Neuronal stem cell (in vitro differentiated cells): ENCODE measurements at regions not wholly inside any gene's neighbourhood (a gene's known extent, or its start where the extent isn't known, plus 50 kb on each side); places are given as distances from the start of the nearest gene placed in this dataset.

Experiments used
- DNase-seq: peaks from one replicate; pipeline ENCODE4 v3.0.0-alpha.2; 2013; ENCODE audit warnings: low spot score
- H2AFZ ChIP-seq: one replicate; pipeline ENCODE4 v1.6.1; 2013; ENCODE audit warnings: mild to moderate bottlenecking, low read length, inconsistent platforms
- H2AK5ac ChIP-seq: 2 replicates; pipeline ENCODE4 v1.6.1; 2013; ENCODE audit warnings: low read depth, mild to moderate bottlenecking, inconsistent platforms, low read length, moderate library complexity, mixed read lengths
- H2BK120ac ChIP-seq: 2 replicates; pipeline ENCODE4 v1.6.1; 2013; ENCODE audit warnings: low read depth, mild to moderate bottlenecking, inconsistent platforms, low read length, moderate library complexity, mixed read lengths
- H2BK12ac ChIP-seq: one replicate; pipeline ENCODE4 v1.6.1; 2013; ENCODE audit warnings: low read length, inconsistent platforms
- H2BK15ac ChIP-seq: 2 replicates; pipeline ENCODE4 v1.6.1; 2013; ENCODE audit warnings: mild to moderate bottlenecking, low read length, inconsistent platforms, mixed read lengths
- H2BK5ac ChIP-seq: one replicate; pipeline ENCODE4 v1.6.1; 2013; ENCODE audit warnings: inconsistent platforms, mild to moderate bottlenecking, low read length, moderate library complexity
- H3K14ac ChIP-seq: one replicate; pipeline ENCODE4 v1.6.1; 2013; ENCODE audit warnings: low read length, inconsistent platforms
- H3K18ac ChIP-seq: 2 replicates; pipeline ENCODE4 v1.6.1; 2013; ENCODE audit warnings: low read length, inconsistent platforms
- H3K23ac ChIP-seq: 2 replicates; pipeline ENCODE4 v1.6.1; 2013; ENCODE audit warnings: low read depth, mild to moderate bottlenecking, mixed read lengths, low read length, inconsistent platforms; ENCODE audit not compliant: poor library complexity
- H3K27ac ChIP-seq: replicated peaks from 3 replicates; pipeline ENCODE4 v1.5.1; 2013; ENCODE audit warnings: low read length, inconsistent platforms
- H3K27me3 ChIP-seq, 3 experiments: 2 replicates each; pipeline ENCODE4 v1.6.1; 2013; ENCODE audit warnings: low read length in 3 of 3, mild to moderate bottlenecking in 2 of 3, inconsistent platforms in 1 of 3, low read depth in 1 of 3, mixed read lengths in 1 of 3, moderate library complexity in 1 of 3; ENCODE audit not compliant: control insufficient read depth in 3 of 3, insufficient read depth in 3 of 3
- H3K36me3 ChIP-seq, 2 donors: replicated peaks in 1 of 2; 2 replicates each; pipeline ENCODE4 v1.6.1; 2013; ENCODE audit warnings: low read length in 2 of 2; ENCODE audit not compliant: control insufficient read depth in 2 of 2, insufficient read depth in 2 of 2
- H3K4ac ChIP-seq: 2 replicates; pipeline ENCODE4 v1.6.1; 2013; ENCODE audit warnings: inconsistent platforms, mild to moderate bottlenecking, low read length, moderate library complexity
- H3K4me1 ChIP-seq, 2 donors: 1 replicate in 1 of 2; 2 replicates in 1 of 2; pipeline ENCODE4 v1.6.1; 2013; ENCODE audit warnings: low read length in 2 of 2, low read depth in 1 of 2; ENCODE audit not compliant: control insufficient read depth in 2 of 2, insufficient read depth in 1 of 2
- H3K4me2 ChIP-seq: one replicate; pipeline ENCODE4 v1.6.1; 2013; ENCODE audit warnings: mild to moderate bottlenecking, low read length, inconsistent platforms; ENCODE audit not compliant: insufficient read depth, poor library complexity, severe bottlenecking
- H3K4me3 ChIP-seq, 2 donors: 2 replicates each; pipeline ENCODE4 v1.5.1; 2013; ENCODE audit warnings: low read length in 2 of 2, mild to moderate bottlenecking in 2 of 2, inconsistent platforms in 1 of 2, moderate library complexity in 1 of 2
- H3K79me1 ChIP-seq: one replicate; pipeline ENCODE4 v1.6.1; 2013; ENCODE audit warnings: low read depth, mild to moderate bottlenecking, inconsistent platforms, low read length, moderate library complexity
- H3K9ac ChIP-seq: one replicate; pipeline ENCODE4 v1.6.1; 2013; ENCODE audit warnings: mild to moderate bottlenecking, low read depth, low read length, inconsistent platforms; ENCODE audit not compliant: poor library complexity
- H3K9me3 ChIP-seq, 2 donors: replicated peaks in 1 of 2; 2 replicates each; pipeline versions ENCODE3 to v1.6.1; 2013; ENCODE audit warnings: low read length in 2 of 2, mild to moderate bottlenecking in 2 of 2, inconsistent platforms in 1 of 2, low read depth in 1 of 2, mixed read lengths in 1 of 2, moderate library complexity in 1 of 2; ENCODE audit not compliant: control insufficient read depth in 2 of 2, insufficient read depth in 1 of 2
- H4K8ac ChIP-seq: one replicate; pipeline ENCODE4 v1.6.1; 2013; ENCODE audit warnings: low read depth, mild to moderate bottlenecking, inconsistent platforms, low read length, moderate library complexity
- H4K91ac ChIP-seq: one replicate; pipeline ENCODE4 v1.6.1; 2013; ENCODE audit warnings: low read length, low read depth, mild to moderate bottlenecking, inconsistent platforms; ENCODE audit not compliant: poor library complexity
- WGBS, 2 donors: extraction: QIAGEN DNeasy Blood & Tissue Kit; methylation state at CpG; one replicate each; pipeline ENCODE4 v1.1.7; 2013; ENCODE audit warnings: missing lambda C conversion rate in 2 of 2, mixed read lengths in 1 of 2; ENCODE audit not compliant: insufficient read length in 2 of 2, insufficient replicate concordance in 1 of 2; ENCODE audit errors: extremely low coverage in 2 of 2; 5-methylcytosine and 5-hydroxymethylcytosine counted together

DNA sequence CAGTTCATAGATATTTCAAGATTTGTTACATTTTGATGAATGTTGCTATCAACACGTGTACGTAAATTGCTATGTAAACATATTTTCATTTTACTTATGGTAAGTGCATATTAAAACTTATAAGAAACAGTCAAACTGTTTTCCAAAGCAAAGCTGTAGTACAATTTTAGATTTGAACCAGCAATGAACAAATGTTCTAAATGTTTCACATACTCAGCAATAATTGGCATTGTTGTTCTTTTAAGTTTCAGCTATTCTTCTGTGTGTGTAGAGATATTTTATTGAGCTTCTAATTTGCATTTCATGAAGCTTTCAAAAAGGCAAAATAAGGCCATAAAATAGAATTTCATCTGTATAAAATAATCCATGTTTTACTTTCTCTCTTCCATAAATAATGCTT is 1433.2 kb downstream of the LRFN5 start:
- Histone ChIP-seq H3K18ac (no peak overlapping the region), H3K27me3 (no peaks in the 10 kb centered on the region), H3K9ac (no peak overlapping the region), H3K23ac (no peak overlapping the region), H2BK120ac (no peak overlapping the region), H3K9me3 (no peaks in the 10 kb centered on the region), H3K4me3 (no peak overlapping the region), H3K79me1 (no peaks in the 10 kb centered on the region), H3K27ac (no peak overlapping the region), H3K4ac (no peak overlapping the region), H3K36me3 (no peaks in the 10 kb centered on the region), H2AFZ (no peak overlapping the region), H3K4me1 (no peaks in the 10 kb centered on the region), H2BK15ac (no peak overlapping the region), H4K8ac (no peak overlapping the region), H2BK12ac (no peak overlapping the region), H2AK5ac (no peak overlapping the region), H4K91ac (no peak overlapping the region), H2BK5ac (no peak overlapping the region), H3K14ac (no peak overlapping the region), H3K4me2 (no peak overlapping the region)
- DNase-seq = no peak
- no CpG with 5 or more reads among the region's 2 CpGs for WGBS, 2 donors

GRCh38 chr14:43031598-43031997 is 1424.9 kb downstream of the LRFN5 start:
- Histone ChIP-seq H3K36me3 (no peaks in the 10 kb centered on the region), H3K18ac (no peak overlapping the region), H3K4me1 (no peaks in the 10 kb centered on the region), H3K4ac (no peak overlapping the region), H3K14ac (no peak overlapping the region), H2BK15ac (no peak overlapping the region), H3K79me1 (no peaks in the 10 kb centered on the region), H2AK5ac (no peak overlapping the region), H2BK12ac (no peak overlapping the region), H3K27me3 (no peaks in the 10 kb centered on the region), H2AFZ (no peak overlapping the region), H4K8ac (no peak overlapping the region), H2BK5ac (no peak overlapping the region), H3K9ac (no peak overlapping the region), H3K4me2 (no peak overlapping the region), H3K4me3 (no peak overlapping the region), H3K23ac (no peak overlapping the region), H3K9me3 (no peaks in the 10 kb centered on the region), H3K27ac (no peak overlapping the region), H2BK120ac (no peak overlapping the region), H4K91ac (no peak overlapping the region)
- DNase-seq = no peak

DNA sequence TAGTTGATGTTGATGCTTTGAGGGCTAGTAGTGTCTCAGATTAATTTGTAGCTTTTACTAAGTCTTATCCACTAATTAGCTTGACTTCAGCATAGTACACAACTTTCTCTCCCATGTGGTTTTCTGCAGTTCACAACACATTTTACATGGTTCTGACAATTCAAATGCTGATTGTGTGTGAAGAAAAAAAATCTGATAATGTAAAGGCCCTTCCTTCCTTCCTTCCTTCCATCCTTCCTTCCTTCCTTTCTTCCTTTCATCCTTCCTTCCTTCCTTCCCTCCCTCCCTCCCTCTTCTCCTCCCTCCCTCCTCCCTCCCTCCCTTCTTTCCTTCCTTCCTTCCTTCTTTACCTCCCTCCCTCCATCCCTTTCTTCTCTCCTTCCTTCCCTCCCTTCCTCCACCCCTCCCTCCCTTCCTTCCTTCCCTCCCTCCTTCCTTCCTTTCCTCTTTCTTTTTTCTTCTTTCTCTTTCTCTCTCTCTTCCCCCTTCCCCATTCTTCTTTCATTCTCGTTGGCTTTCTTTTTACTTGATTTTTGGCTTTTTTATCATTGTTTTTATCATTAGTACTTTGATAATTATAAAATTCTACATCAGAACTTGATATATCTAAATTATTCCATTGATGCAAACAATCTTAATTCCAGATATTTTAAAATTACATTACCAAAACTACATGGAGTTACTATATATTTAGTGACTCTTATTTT is 1415.6 kb downstream of the LRFN5 start:
- H3K4ac ChIP-seq = no peak overlapping the region
- no peak overlapping the region for H3K4me3 ChIP-seq
- no peak overlapping the region for H2AFZ ChIP-seq
- no peak overlapping the region for H3K18ac ChIP-seq
- H3K79me1 ChIP-seq = no peaks in the 10 kb centered on the region
- H3K9me3 ChIP-seq = no peaks in the 10 kb centered on the region
- peaks cover 0 to 2% of the 10 kb centered on the region in 2 donors for H3K4me1 ChIP-seq
- H3K27ac ChIP-seq = no peak overlapping the region
- H2BK5ac ChIP-seq = no peak overlapping the region
- no CpG with 5 or more reads among the region's 1 CpG for WGBS, 2 donors
- H3K9ac ChIP-seq = no peak overlapping the region
- H3K4me2 ChIP-seq = no peak overlapping the region
- H3K27me3 ChIP-seq = no peaks in the 10 kb centered on the region
- no peak for DNase-seq
- no peak overlapping the region for H3K14ac ChIP-seq
- H2BK12ac ChIP-seq = no peak overlapping the region
- H2BK15ac ChIP-seq = no peak overlapping the region
- no peak overlapping the region for H4K91ac ChIP-seq
- no peak overlapping the region for H2AK5ac ChIP-seq
- H3K23ac ChIP-seq = no peak overlapping the region
- H4K8ac ChIP-seq = no peak overlapping the region
- H2BK120ac ChIP-seq = no peak overlapping the region
- no peaks in the 10 kb centered on the region for H3K36me3 ChIP-seq

- Histone ChIP-seq H3K27ac (no peak overlapping the region), H3K4me3 (no peak overlapping the region), H2BK12ac (no peak overlapping the region), H3K4ac (no peak overlapping the region), H2AFZ (no peak overlapping the region), H3K79me1 (no peaks in the 10 kb centered on the region), H2BK5ac (no peak overlapping the region), H2BK15ac (no peak overlapping the region), H3K4me2 (no peak overlapping the region), H3K9me3 (no peaks in the 10 kb centered on the region), H2AK5ac (no peak overlapping the region), H3K9ac (no peak overlapping the region), H2BK120ac (no peak overlapping the region), H3K4me1 (no peaks in the 10 kb centered on the region), H4K8ac (no peak overlapping the region), H3K27me3 (no peaks in the 10 kb centered on the region), H3K18ac (no peak overlapping the region), H4K91ac (no peak overlapping the region), H3K23ac (no peak overlapping the region), H3K36me3 (no peaks in the 10 kb centered on the region), H3K14ac (no peak overlapping the region)
- DNase-seq = no peak
Measured at GRCh38 chr14:43019826-43020225, 1413.2 kb downstream of the LRFN5 start.
